Keratinocyte (primary cell): ENCODE measurements at regions not wholly inside any gene's neighbourhood (a gene's known extent, or its start where the extent isn't known, plus 50 kb on each side); places are given as distances from the start of the nearest gene placed in this dataset.

Experiments
- DNase-seq: peaks from one replicate; pipeline ENCODE4 v3.0.0-alpha.2; 2011; ENCODE audit warnings: low read depth, missing footprints, low spot score
- FAIRE-seq: peaks from 2 replicates; lab custom pipeline; 2011; peaks lifted over from hg19 to GRCh38; lab: Jason Lieb, UNC
- H2AFZ ChIP-seq: 2 replicates; pipeline ENCODE4 v1.6.0; 2012; ENCODE audit warnings: low read length, control low read depth, inconsistent platforms; ENCODE audit not compliant: control insufficient read depth
- H3K27ac ChIP-seq: 2 replicates; pipeline ENCODE4 v1.5.1; 2011; ENCODE audit warnings: low read length; ENCODE audit not compliant: control insufficient read depth, insufficient read depth
- H3K27me3 ChIP-seq: 3 replicates; pipeline ENCODE4 v1.6.0; 2011; ENCODE audit warnings: low read length; ENCODE audit not compliant: control insufficient read depth, insufficient read depth; ENCODE audit errors: extremely low read depth
- H3K36me3 ChIP-seq, 2 experiments: 2 replicates in 1 of 2; 3 replicates in 1 of 2; pipeline ENCODE4 v1.5.1; 2011; ENCODE audit warnings: low read length in 2 of 2, mild to moderate bottlenecking in 1 of 2; ENCODE audit not compliant: control insufficient read depth in 2 of 2, insufficient read depth in 2 of 2; ENCODE audit errors: extremely low read depth in 1 of 2
- H3K4me1 ChIP-seq: 3 replicates; pipeline ENCODE4 v1.5.1; 2011; ENCODE audit warnings: low read length; ENCODE audit not compliant: control insufficient read depth, insufficient read depth; ENCODE audit errors: extremely low read depth
- H3K4me2 ChIP-seq: 3 replicates; pipeline ENCODE4 v1.6.0; 2011; ENCODE audit warnings: low read depth, low read length; ENCODE audit not compliant: control insufficient read depth, insufficient read depth; ENCODE audit errors: extremely low read depth
- H3K4me3 ChIP-seq, 3 experiments: fragments of 200-600 bp in 1 of 3; sonication (generic) in 1 of 3; 2 replicates in 2 of 3; 3 replicates in 1 of 3; pipeline ENCODE4 v1.5.1; 2011 to 2016; ENCODE audit warnings: low read length in 3 of 3, mild to moderate bottlenecking in 3 of 3, control low read depth in 2 of 3, inconsistent platforms in 1 of 3, low read depth in 1 of 3, mixed read lengths in 1 of 3, mixed run types in 1 of 3, moderate library complexity in 1 of 3; ENCODE audit not compliant: control insufficient read depth in 2 of 3, insufficient read depth in 2 of 3; ENCODE audit errors: extremely low read depth in 1 of 3
- H3K79me2 ChIP-seq: 2 replicates; pipeline ENCODE4 v1.6.0; 2012; ENCODE audit warnings: low read length; ENCODE audit not compliant: control insufficient read depth, insufficient read depth
- H3K9ac ChIP-seq: 3 replicates; pipeline ENCODE4 v1.6.0; 2011; ENCODE audit warnings: low read length; ENCODE audit not compliant: control insufficient read depth, insufficient read depth; ENCODE audit errors: extremely low read depth
- H3K9me1 ChIP-seq: 3 replicates; pipeline ENCODE4 v1.6.0; 2011; ENCODE audit warnings: low read length; ENCODE audit not compliant: control insufficient read depth, insufficient read depth; ENCODE audit errors: extremely low read depth
- H3K9me3 ChIP-seq: 2 replicates; pipeline ENCODE4 v1.5.1; 2012; ENCODE audit warnings: low read depth, low read length; ENCODE audit not compliant: control insufficient read depth
- H4K20me1 ChIP-seq: 3 replicates; pipeline ENCODE4 v1.6.0; 2011; ENCODE audit warnings: low read length; ENCODE audit not compliant: control insufficient read depth, insufficient read depth; ENCODE audit errors: extremely low read depth
- CTCF ChIP-seq, 3 experiments: IDR thresholded peaks in 1 of 3; conservative IDR thresholded peaks in 1 of 3; optimal IDR thresholded peaks in 1 of 3; 2 replicates in 2 of 3; 3 replicates in 1 of 3; pipeline versions ENCODE3 to v1.5.1; 2011; ENCODE audit warnings: low read length in 3 of 3, mild to moderate bottlenecking in 3 of 3, moderate library complexity in 2 of 3, control low read depth in 1 of 3, inconsistent platforms in 1 of 3; ENCODE audit not compliant: insufficient read depth in 2 of 3; ENCODE audit errors: extremely low read depth in 1 of 3
- EZH2 ChIP-seq: IDR thresholded peaks from one replicate; pipeline ENCODE4 v1.6.1; 2012; ENCODE audit warnings: inconsistent platforms, mild to moderate bottlenecking, low read length, moderate library complexity
- dilution Hi-C: fragments of 300-500 bp; cut with MboI; formaldehyde crosslinking; loops from one replicate; pipeline ENCODE4 v1.7.0; 2020; ENCODE audit warnings: low sequenced_read_pairs; ENCODE audit not compliant: extremely low pct_ligation_motif_present

DNA sequence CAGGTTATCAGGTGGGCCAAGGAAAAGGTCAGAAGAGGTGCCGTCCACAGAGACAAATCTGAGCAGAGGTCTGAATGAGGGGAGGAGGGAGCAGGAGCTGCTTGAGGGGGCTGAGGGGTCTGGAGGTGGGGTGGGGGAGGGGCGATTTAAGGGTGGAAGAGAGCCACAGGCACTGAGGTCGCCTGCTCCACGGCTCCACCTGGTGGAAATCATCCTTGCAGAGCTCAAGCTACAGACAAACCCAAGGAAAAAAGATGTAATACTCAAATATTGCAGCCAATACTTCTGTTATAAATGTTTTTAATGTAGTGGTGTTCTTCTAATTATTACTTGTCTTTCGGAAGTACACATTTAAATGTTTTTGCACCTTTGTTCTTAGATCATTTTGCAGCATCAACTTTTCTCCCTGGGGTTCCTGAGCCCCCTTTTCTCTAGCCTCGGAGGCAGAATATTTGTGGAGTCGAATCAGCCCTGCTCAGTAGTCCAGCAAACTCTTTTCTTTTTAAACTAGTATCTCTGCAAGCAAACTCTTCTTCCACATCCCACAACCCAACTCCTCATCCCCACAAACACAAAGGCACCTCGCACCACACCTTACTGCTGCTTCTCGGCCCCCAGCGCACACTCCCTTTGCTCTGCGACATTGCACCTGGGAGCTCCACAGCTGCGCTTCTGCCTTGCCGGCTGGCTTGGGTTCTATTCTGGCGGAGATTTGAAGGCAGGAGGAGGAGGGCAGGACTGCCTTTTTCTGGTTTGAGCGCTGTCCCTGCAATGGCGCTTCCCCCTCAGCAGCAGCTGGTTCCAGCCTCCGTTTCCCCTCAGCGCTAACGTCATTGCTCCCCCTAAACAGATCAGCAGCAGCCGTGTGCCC lies 51.0 kb upstream of the TFAP2A start:
- H3K9me1 ChIP-seq: no peaks in the 10 kb centered on the region
- no peak overlapping the region for H2AFZ ChIP-seq
- no peak overlapping the region for H3K4me2 ChIP-seq
- H3K4me3 ChIP-seq: no peak overlapping the region
- FAIRE-seq (peak; percentile 52), DNase-seq (no peak)
- no peaks in the 10 kb centered on the region for H3K79me2 ChIP-seq
- peaks cover 13% of the 10 kb centered on the region for H3K4me1 ChIP-seq
- dilution Hi-C loops: no loop called here
- no peak for TF ChIP-seq EZH2
- TF ChIP-seq CTCF (optimal IDR thresholded peaks at IDR 0.05 in 1 of 3, IDR thresholded peaks at IDR 0.05 in 1 of 3, conservative IDR thresholded peaks at IDR 0.05 in 1 of 3; ENCODE audit: extremely low read depth in 1 of 3, insufficient read depth in 2 of 3, low read length in 3 of 3): peak; percentile 60 to 82 (median 80)
- no peaks in the 10 kb centered on the region for H3K36me3 ChIP-seq
- no peaks in the 10 kb centered on the region for H3K27me3 ChIP-seq
- H3K9ac ChIP-seq: no peak overlapping the region
- H3K9me3 ChIP-seq: no peaks in the 10 kb centered on the region
- no peak overlapping the region for H3K27ac ChIP-seq
- H4K20me1 ChIP-seq: no peaks in the 10 kb centered on the region
